ENCODE measurements at regions not wholly inside any gene's neighbourhood (a gene's known extent, or its start where the extent isn't known, plus 50 kb on each side); places are given as distances from the start of the nearest gene placed in this dataset.

GRCh38 chr12:88784166-88784565, 203.9 kb upstream of the KITLG start:
- no peak for TF ChIP-seq POLR2A (IDR thresholded peaks at IDR 0.05)
- TF ChIP-seq CTCF (IDR thresholded peaks at IDR 0.05): no peak
- H3K4me3 ChIP-seq (ENCODE audit: low read depth, poor library complexity, severe bottlenecking): no peak overlapping the region
- WGBS, 2 donors: 71 to 79% methylated on average over 1 of the region's 1 CpG
- intact Hi-C loops (cut with DNase I; ENCODE audit: low total_unique reads): no loop called here
- DNase-seq (ENCODE audit: low spot score in 2 of 2): no peak

- TF ChIP-seq POLR2A (IDR thresholded peaks at IDR 0.05): no peak
- no peak for TF ChIP-seq CTCF (IDR thresholded peaks at IDR 0.05)
- intact Hi-C loops (cut with DNase I; ENCODE audit: low total_unique reads): no loop called here
- WGBS, 2 donors: 68 to 76% methylated on average over 1 of the region's 1 CpG
- no peak for DNase-seq (ENCODE audit: low spot score in 2 of 2)
- no peak overlapping the region for H3K4me3 ChIP-seq (ENCODE audit: low read depth, poor library complexity, severe bottlenecking)
Observed at GRCh38 chr12:88782351-88782750, 202.1 kb upstream of the KITLG start.

- intact Hi-C loops (cut with DNase I; ENCODE audit: low total_unique reads): no loop called here
- TF ChIP-seq POLR2A (IDR thresholded peaks at IDR 0.05) (no peak), CTCF (IDR thresholded peaks at IDR 0.05) (no peak)
- no peak for DNase-seq (ENCODE audit: low spot score in 2 of 2)
- H3K4me3 ChIP-seq (ENCODE audit: low read depth, poor library complexity, severe bottlenecking): no peak overlapping the region
Observed at GRCh38 chr12:88781909-88782308, 201.6 kb upstream of the KITLG start.

GRCh38 chr12:88778064-88778463, 197.8 kb upstream of the KITLG start:
- WGBS, 2 donors: 79 to 96% methylated on average over 1 of the region's 1 CpG
- DNase-seq (ENCODE audit: low spot score in 2 of 2): no peak
- intact Hi-C loops (cut with DNase I; ENCODE audit: low total_unique reads): no loop called here
- TF ChIP-seq CTCF (IDR thresholded peaks at IDR 0.05) (no peak), POLR2A (IDR thresholded peaks at IDR 0.05) (no peak)
- no peak overlapping the region for H3K4me3 ChIP-seq (ENCODE audit: low read depth, poor library complexity, severe bottlenecking)

GRCh38 chr12:88775742-88776151, 195.5 kb upstream of the KITLG start:
- intact Hi-C loops (cut with DNase I; ENCODE audit: low total_unique reads): no loop called here
- TF ChIP-seq POLR2A (IDR thresholded peaks at IDR 0.05) (no peak), CTCF (IDR thresholded peaks at IDR 0.05) (no peak)
- 69 to 85% methylated on average over 3 of the region's 3 CpGs for WGBS, 2 donors
- no peak for DNase-seq (ENCODE audit: low spot score in 2 of 2)
- no peak overlapping the region for H3K4me3 ChIP-seq (ENCODE audit: low read depth, poor library complexity, severe bottlenecking)

GRCh38 chr12:88767699-88768098, 187.4 kb upstream of the KITLG start:
- no peak for TF ChIP-seq CTCF (IDR thresholded peaks at IDR 0.05)
- TF ChIP-seq POLR2A (IDR thresholded peaks at IDR 0.05): no peak
- WGBS, 2 donors: 47 to 69% methylated on average over 1 of the region's 1 CpG
- no peak overlapping the region for H3K4me3 ChIP-seq (ENCODE audit: low read depth, poor library complexity, severe bottlenecking)
- intact Hi-C loops (cut with DNase I; ENCODE audit: low total_unique reads): no loop called here
- DNase-seq (ENCODE audit: low spot score in 2 of 2): no peak

Data from lower leg skin (tissue), 4 donors.